K562 (cell line): ENCODE measurements at regions not wholly inside any gene's neighbourhood (a gene's known extent, or its start where the extent isn't known, plus 50 kb on each side); places are given as distances from the start of the nearest gene placed in this dataset.

Experiments used
- ATAC-seq: fragments of 200-7000 bp; cut with Tn5 transposase; 3 replicates; pipeline ENCODE4 v1.9.1; 2020; ENCODE audit warnings: moderate library complexity
- BruUV-seq: library from RNA; stranded (reverse); fragments of 400-500 nt; replicated peaks from 2 replicates; lab custom pipeline; 2021; lab: Mats Ljungman, UMichigan
- CTCF ChIA-PET: fragments of 300-600 bp; formaldehyde crosslinking; extraction: SDS; loops from one replicate; lab custom pipeline; 2021; ENCODE audit warnings: low intra/inter-chr PET ratio; lab: Yijun Ruan, JAX
- POLR2A ChIA-PET: fragments of 300-600, 350-650 bp; sonication (Branson Sonifier 250); formaldehyde crosslinking; extraction: SDS; loops from one replicate; lab custom pipeline; 2021; ENCODE audit warnings: antibody characterized with exemption, inconsistent platforms; lab: Yijun Ruan, JAX
- DNase-seq, 4 experiments: peaks; one replicate each; pipeline versions ENCODE4 v3.0.0 to v3.0.0-alpha.2; 2011 to 2018; ENCODE audit warnings: low spot score in 3 of 4, mixed read lengths in 3 of 4; ENCODE audit errors: extremely low read depth in 1 of 4
- FAIRE-seq: peaks from 2 replicates; lab custom pipeline; 2011; peaks lifted over from hg19 to GRCh38; lab: Jason Lieb, UNC
- H2AFZ ChIP-seq: 2 replicates; pipeline ENCODE4 v1.6.0; 2011; ENCODE audit warnings: low read depth, low read length, control low read depth, inconsistent platforms
- H3K27ac ChIP-seq: fragments of 200-600 bp; 3 replicates; pipeline ENCODE4 v1.8.0; 2011; ENCODE audit warnings: low read depth, mild to moderate bottlenecking, control low read depth, inconsistent platforms, low read length, moderate library complexity, mixed read lengths; ENCODE audit errors: extremely low read depth
- H3K27me3 ChIP-seq, 2 experiments: fragments of 300-600 bp in 1 of 2; 2 replicates in 1 of 2; 3 replicates in 1 of 2; pipeline versions ENCODE4 v1.6.0 to v1.8.0; 2011; ENCODE audit warnings: inconsistent platforms in 2 of 2, low read length in 2 of 2, mild to moderate bottlenecking in 1 of 2, mixed read lengths in 1 of 2, moderate library complexity in 1 of 2; ENCODE audit not compliant: control insufficient read depth in 2 of 2, insufficient read depth in 2 of 2
- H3K36me3 ChIP-seq: fragments of 300-600 bp; 3 replicates; pipeline ENCODE4 v1.8.0; 2011; ENCODE audit warnings: mild to moderate bottlenecking, low read length, inconsistent platforms; ENCODE audit not compliant: control insufficient read depth, insufficient read depth
- H3K4me1 ChIP-seq, 2 experiments: fragments of 200-600 bp in 1 of 2; replicated peaks in 1 of 2; 2 replicates in 1 of 2; 3 replicates in 1 of 2; pipeline versions ENCODE4 v1.5.1 to v1.8.0; 2011; ENCODE audit warnings: inconsistent platforms in 2 of 2, low read length in 2 of 2, mild to moderate bottlenecking in 1 of 2, mixed read lengths in 1 of 2, moderate library complexity in 1 of 2; ENCODE audit not compliant: control insufficient read depth in 2 of 2, insufficient read depth in 2 of 2
- H3K4me2 ChIP-seq: 2 replicates; pipeline ENCODE4 v1.6.1; 2011; ENCODE audit warnings: low read length, control low read depth, inconsistent platforms, mixed read lengths; ENCODE audit not compliant: insufficient read depth
- H3K4me3 ChIP-seq: fragments of 200-600 bp; sonication (generic), shearing (Covaris generic); 2 replicates; pipeline ENCODE4 v1.5.1; 2016; ENCODE audit warnings: control low read depth, inconsistent platforms
- H3K79me2 ChIP-seq: fragments of 200-600 bp; 3 replicates; pipeline ENCODE4 v1.8.0; 2011; ENCODE audit warnings: low read length, inconsistent platforms; ENCODE audit not compliant: control insufficient read depth, insufficient read depth
- H3K9ac ChIP-seq, 2 experiments: 2 replicates each; pipeline versions ENCODE4 v1.6.0 to v1.6.1; 2011; ENCODE audit warnings: low read depth in 2 of 2, low read length in 2 of 2, control low read depth in 1 of 2, inconsistent platforms in 1 of 2, mild to moderate bottlenecking in 1 of 2, mixed read lengths in 1 of 2; ENCODE audit not compliant: insufficient read depth in 1 of 2
- H3K9me1 ChIP-seq: one replicate; pipeline ENCODE4 v1.6.0; 2011; ENCODE audit warnings: inconsistent platforms, mild to moderate bottlenecking, low read length, moderate library complexity; ENCODE audit not compliant: control insufficient read depth, insufficient read depth
- H3K9me3 ChIP-seq: replicated peaks from 2 replicates; pipeline ENCODE4 v1.5.1; 2011; ENCODE audit warnings: low read depth, low read length, inconsistent platforms; ENCODE audit not compliant: control insufficient read depth, insufficient read depth
- H4K20me1 ChIP-seq: replicated peaks from 2 replicates; pipeline ENCODE4 v1.6.1; 2011; ENCODE audit warnings: low read length, inconsistent platforms, mixed read lengths; ENCODE audit not compliant: control insufficient read depth, insufficient read depth
- CBX3 ChIP-seq, 2 experiments: IDR thresholded peaks; 1 replicate in 1 of 2; 2 replicates in 1 of 2; pipeline ENCODE4 v1.6.1; 2012; ENCODE audit warnings: inconsistent platforms in 2 of 2, low read length in 2 of 2, borderline replicate concordance in 1 of 2, control low read depth in 1 of 2
- HDAC3 ChIP-seq: fragments of 450-650 bp; IDR thresholded peaks from 2 replicates; pipeline ENCODE4 v1.6.1; 2018; ENCODE audit warnings: borderline replicate concordance, mild to moderate bottlenecking, moderate library complexity; ENCODE audit not compliant: partially characterized antibody
- HDAC6 ChIP-seq: IDR thresholded peaks from 2 replicates; pipeline ENCODE4 v1.6.1; 2012; ENCODE audit warnings: low read depth, mild to moderate bottlenecking, control low read depth, inconsistent platforms, low read length, moderate library complexity
- KHSRP ChIP-seq: fragments of 450-650 bp; IDR thresholded peaks from 2 replicates; pipeline ENCODE4 v1.6.1; 2017
- WGBS: fragments of 100-300 bp; shearing (Covaris generic); methylation state at CpG from one replicate; pipeline ENCODE4 v1.1.6; 2016; ENCODE audit warnings: low coverage, mixed read lengths; ENCODE audit not compliant: insufficient coverage; ENCODE audit errors: missing lambda C conversion rate; 5-methylcytosine and 5-hydroxymethylcytosine counted together
- in situ Hi-C: fragments of 300-500 bp; cut with MboI; formaldehyde crosslinking; loops from 4 replicates; pipeline ENCODE4 v1.15.0; 2018; ENCODE audit warnings: inconsistent platforms, mixed read lengths
- intact Hi-C: fragments of 100-400 bp; cut with micrococcal nuclease; formaldehyde crosslinking; loops from 2 replicates; pipeline ENCODE4 v1.14.2; 2022
- TF ChIP-seq, protein P1 (sequence below): fragments of 200-800 bp; sonication (Bioruptor generic); IDR thresholded peaks from 2 replicates; pipeline ENCODE4 v1.6.1; 2017; ENCODE audit warnings: missing genetic modification characterization, missing compliant biosample characterization

DNA sequence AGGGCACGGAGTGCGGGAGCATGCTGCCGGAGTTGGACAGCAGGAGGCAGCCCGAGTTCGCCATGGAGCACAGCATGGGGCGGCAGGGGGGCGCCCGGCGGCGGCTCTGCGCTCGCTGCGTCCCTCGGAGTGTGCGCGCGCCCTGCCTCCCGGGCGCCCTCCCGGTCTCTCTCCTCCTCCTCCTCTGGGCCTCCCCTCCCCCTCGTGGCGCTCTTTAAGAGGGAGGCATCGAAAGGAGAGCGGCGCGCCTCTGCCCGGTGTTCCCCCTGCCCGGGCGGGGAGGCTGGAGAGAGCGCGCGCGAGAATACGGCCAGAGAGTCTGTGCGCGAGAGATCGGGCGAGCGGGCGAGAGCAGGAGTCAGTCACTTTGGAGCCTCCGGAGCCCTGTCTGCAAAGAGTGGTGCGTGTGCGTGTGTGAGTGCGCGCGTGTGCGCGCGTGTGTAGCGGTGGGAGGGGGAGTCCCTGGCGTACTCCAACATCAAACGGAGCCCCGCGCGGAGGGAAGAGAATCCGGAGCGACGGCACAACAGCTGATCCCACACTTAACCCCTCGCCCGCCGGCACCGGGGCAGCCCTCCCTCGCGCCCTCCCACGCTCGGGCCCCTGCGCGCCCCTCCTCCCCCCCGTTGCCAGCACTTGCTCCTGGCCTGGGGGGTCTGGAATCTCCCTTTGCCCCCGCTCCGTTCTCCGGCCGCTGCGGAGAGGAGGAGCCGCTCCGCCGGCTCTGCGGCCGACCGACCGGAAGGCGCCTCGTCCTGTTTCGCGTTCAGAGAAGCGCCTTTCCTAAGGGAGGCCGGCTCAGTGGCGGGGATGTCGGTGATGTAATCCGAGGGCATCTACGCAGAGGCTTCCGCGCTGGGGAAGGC is 108.9 kb downstream of the ENGASE start:
- no peaks in the 10 kb centered on the region for H3K79me2 ChIP-seq
- H3K4me3 ChIP-seq = no peak overlapping the region
- no peaks in the 10 kb centered on the region for H3K36me3 ChIP-seq
- H3K27me3 ChIP-seq = peaks cover 21 to 67% of the 10 kb centered on the region in 2 experiments; a peak in 4 of 5 replicates
- no peak for FAIRE-seq
- intact Hi-C loops = no loop called here
- no peak overlapping the region for H3K27ac ChIP-seq
- CTCF ChIA-PET = no interaction called here
- H3K9me1 ChIP-seq = no peaks in the 10 kb centered on the region
- H2AFZ ChIP-seq = no peak overlapping the region
- TF ChIP-seq KHSRP (no peak), CBX3 (IDR thresholded peaks at IDR 0.05; ENCODE audit: borderline replicate concordance in 1 of 2, low read length in 2 of 2) (no peak), HDAC3 (no peak), HDAC6 (peak; percentile 41; the same call in 1 of the 2 replicates)
- TF ChIP-seq, protein P1, sequence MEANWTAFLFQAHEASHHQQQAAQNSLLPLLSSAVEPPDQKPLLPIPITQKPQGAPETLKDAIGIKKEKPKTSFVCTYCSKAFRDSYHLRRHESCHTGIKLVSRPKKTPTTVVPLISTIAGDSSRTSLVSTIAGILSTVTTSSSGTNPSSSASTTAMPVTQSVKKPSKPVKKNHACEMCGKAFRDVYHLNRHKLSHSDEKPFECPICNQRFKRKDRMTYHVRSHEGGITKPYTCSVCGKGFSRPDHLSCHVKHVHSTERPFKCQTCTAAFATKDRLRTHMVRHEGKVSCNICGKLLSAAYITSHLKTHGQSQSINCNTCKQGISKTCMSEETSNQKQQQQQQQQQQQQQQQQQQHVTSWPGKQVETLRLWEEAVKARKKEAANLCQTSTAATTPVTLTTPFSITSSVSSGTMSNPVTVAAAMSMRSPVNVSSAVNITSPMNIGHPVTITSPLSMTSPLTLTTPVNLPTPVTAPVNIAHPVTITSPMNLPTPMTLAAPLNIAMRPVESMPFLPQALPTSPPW (CRISPR knock-in tag) = no peak
- TF ChIP-seq, all 486 proteins: peak for 1
- Histone ChIP-seq H4K20me1 (peaks cover 9% of the 10 kb centered on the region; the same call in 1 of the 2 replicates), H3K9ac (no peak overlapping the region), H3K9me3 (no peaks in the 10 kb centered on the region), H3K4me2 (no peak overlapping the region), H3K4me1 (peaks cover 0 to 6% of the 10 kb centered on the region in 2 experiments; a peak in 2 of 5 replicates)
- ATAC-seq (no peak), DNase-seq (no peak)
- WGBS = 32% methylated on average over 25 of the region's 93 CpGs
- no TSS peak for BruUV-seq
- POLR2A ChIA-PET = no interaction called here
- in situ Hi-C loops = no loop called here
